ENCODE measurements at regions not wholly inside any gene's neighbourhood (a gene's known extent, or its start where the extent isn't known, plus 50 kb on each side); places are given as distances from the start of the nearest gene placed in this dataset.

DNA sequence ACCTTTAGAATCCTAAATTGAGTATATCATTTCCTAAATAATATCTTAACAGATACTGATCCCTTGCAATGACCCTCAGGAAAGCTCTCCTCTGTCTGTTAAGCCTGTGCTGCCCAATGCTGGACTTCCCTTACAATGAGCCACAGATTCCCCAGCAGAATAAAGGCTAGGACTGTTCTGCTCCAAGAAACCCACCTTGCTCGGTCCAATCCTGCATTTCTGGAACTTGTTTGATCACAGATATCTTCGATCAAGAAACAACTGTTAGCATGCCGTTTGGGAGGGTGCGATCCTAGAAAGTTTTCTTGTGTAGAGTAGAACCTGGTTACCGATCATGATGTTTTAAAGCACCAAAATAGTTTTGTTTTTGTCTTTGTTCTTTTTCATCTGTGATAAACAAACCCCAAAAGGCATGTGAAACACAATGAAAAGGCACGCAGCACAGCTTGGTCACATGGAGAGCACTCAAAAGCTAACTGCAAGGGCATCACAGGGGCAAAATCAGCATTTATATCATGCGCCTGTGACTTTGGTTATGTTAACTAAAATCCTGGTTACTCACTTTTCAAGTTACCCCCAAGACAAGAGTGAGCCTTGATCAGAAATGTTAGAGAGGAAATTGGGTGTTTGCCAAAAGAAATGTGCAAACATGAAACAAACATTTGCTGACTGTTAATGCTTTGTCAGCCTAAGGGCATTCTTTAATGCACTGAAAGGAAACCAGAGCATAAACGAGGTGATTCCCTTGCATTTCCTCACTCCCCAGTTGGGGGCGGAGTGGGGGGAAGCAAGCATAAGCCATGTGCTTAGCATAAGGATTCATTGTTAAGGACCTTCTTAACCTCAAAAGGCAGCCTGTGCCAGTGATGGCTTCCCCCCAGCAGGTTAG, 61.9 kb upstream of the ADAMTS16 start:
- no peaks in the 10 kb centered on the region for H3K27me3 ChIP-seq (ENCODE audit: control insufficient read depth, insufficient read depth, low read length, poor library complexity, severe bottlenecking)
- H3K27ac Mint-ChIP-seq, result no peak overlapping the region
- no peak overlapping the region for H3K4me3 Mint-ChIP-seq
- no peaks in the 10 kb centered on the region for H3K27me3 Mint-ChIP-seq (ENCODE audit: insufficient read depth)
- H3K4me1 ChIP-seq (ENCODE audit: control insufficient read depth, insufficient read depth, low read length), result no peaks in the 10 kb centered on the region
- no peak overlapping the region for H3K27ac ChIP-seq (ENCODE audit: low read depth, low read length)
- no peaks in the 10 kb centered on the region for H3K9me3 ChIP-seq (ENCODE audit: control insufficient read depth, low read length)
- H3K9me3 Mint-ChIP-seq, result peaks cover 3% of the 10 kb centered on the region
- DNase-seq, result peak; percentile 78
- WGBS, 2 experiments (ENCODE audit: insufficient coverage in 1 of 2, insufficient read length in 1 of 2), result 54 to 70% methylated on average over 6 to 9 of the region's 9 CpGs
- H3K9ac ChIP-seq (ENCODE audit: extremely low read depth, low read length, poor library complexity, severe bottlenecking), result no peak overlapping the region
- H3K4me1 Mint-ChIP-seq, result peaks cover 3% of the 10 kb centered on the region
- no peaks in the 10 kb centered on the region for H3K36me3 ChIP-seq (ENCODE audit: control insufficient read depth, insufficient read depth, low read length)
- no peak overlapping the region for H3K4me3 ChIP-seq (ENCODE audit: low read length)
- H3K36me3 Mint-ChIP-seq (ENCODE audit: low read depth), result no peaks in the 10 kb centered on the region
- TF ChIP-seq, protein P1, sequence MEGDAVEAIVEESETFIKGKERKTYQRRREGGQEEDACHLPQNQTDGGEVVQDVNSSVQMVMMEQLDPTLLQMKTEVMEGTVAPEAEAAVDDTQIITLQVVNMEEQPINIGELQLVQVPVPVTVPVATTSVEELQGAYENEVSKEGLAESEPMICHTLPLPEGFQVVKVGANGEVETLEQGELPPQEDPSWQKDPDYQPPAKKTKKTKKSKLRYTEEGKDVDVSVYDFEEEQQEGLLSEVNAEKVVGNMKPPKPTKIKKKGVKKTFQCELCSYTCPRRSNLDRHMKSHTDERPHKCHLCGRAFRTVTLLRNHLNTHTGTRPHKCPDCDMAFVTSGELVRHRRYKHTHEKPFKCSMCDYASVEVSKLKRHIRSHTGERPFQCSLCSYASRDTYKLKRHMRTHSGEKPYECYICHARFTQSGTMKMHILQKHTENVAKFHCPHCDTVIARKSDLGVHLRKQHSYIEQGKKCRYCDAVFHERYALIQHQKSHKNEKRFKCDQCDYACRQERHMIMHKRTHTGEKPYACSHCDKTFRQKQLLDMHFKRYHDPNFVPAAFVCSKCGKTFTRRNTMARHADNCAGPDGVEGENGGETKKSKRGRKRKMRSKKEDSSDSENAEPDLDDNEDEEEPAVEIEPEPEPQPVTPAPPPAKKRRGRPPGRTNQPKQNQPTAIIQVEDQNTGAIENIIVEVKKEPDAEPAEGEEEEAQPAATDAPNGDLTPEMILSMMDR (conservative IDR thresholded peaks at IDR 0.05), result peak; percentile 45

DNA sequence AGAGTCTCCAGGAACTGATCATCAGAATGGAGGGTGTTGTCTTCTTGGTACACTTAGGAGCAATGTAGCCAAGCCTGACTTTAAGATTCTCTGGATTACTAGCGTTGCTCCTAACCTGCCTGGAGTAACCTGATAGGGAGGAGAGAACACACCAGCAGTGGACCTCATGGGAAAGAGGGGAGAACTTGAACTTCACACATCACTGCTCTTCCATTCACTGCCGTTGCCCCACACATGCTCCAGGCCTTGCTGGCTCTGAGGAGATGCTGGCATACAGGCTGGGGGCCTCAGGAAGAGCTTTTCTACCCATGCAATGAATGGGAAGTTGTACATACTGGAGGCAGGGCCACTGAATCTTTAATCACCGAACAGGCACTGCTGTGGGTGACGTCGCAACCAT, 60.3 kb upstream of the ADAMTS16 start:
- Mint-ChIP-seq H3K9me3 (peaks cover 4% of the 10 kb centered on the region), H3K36me3 (ENCODE audit: low read depth) (no peaks in the 10 kb centered on the region), H3K27ac (no peak overlapping the region), H3K4me3 (no peak overlapping the region), H3K4me1 (peaks cover 3% of the 10 kb centered on the region), H3K27me3 (ENCODE audit: insufficient read depth) (peaks cover 2% of the 10 kb centered on the region)
- H3K4me3 ChIP-seq (ENCODE audit: low read length), result no peak overlapping the region
- H3K27me3 ChIP-seq (ENCODE audit: control insufficient read depth, insufficient read depth, low read length, poor library complexity, severe bottlenecking), result no peaks in the 10 kb centered on the region
- TF ChIP-seq, protein P1 (conservative IDR thresholded peaks at IDR 0.05), result no peak
- H3K36me3 ChIP-seq (ENCODE audit: control insufficient read depth, insufficient read depth, low read length), result no peaks in the 10 kb centered on the region
- H3K9ac ChIP-seq (ENCODE audit: extremely low read depth, low read length, poor library complexity, severe bottlenecking), result no peak overlapping the region
- no peaks in the 10 kb centered on the region for H3K4me1 ChIP-seq (ENCODE audit: control insufficient read depth, insufficient read depth, low read length)
- no peaks in the 10 kb centered on the region for H3K9me3 ChIP-seq (ENCODE audit: control insufficient read depth, low read length)
- DNase-seq, result no peak
- WGBS, 2 experiments (ENCODE audit: insufficient coverage in 1 of 2, insufficient read length in 1 of 2), result 91 to 96% methylated on average over 3 to 5 of the region's 5 CpGs
- no peak overlapping the region for H3K27ac ChIP-seq (ENCODE audit: low read depth, low read length)

DNA sequence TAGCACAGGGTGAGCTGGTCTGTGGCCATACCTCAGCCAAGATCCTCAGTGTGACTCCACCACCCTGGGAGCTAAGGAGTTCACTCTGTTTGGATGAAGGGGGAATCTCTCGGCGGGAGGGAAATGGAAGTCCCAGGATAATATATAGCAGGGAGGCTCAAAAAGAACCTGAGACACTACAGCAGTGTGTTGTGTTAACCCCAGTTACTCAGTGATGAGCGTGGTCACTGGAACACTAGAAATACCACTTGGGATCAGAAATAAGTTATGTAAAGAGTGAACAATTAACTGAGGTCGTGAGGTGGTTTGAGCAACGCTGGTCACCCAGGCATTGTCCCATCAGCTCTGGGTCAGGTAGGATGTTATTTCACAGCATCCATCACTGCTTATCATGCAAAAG, 59.3 kb upstream of the ADAMTS16 start:
- TF ChIP-seq, protein P1 (conservative IDR thresholded peaks at IDR 0.05), result no peak
- Mint-ChIP-seq H3K4me1 (peaks cover 3% of the 10 kb centered on the region), H3K27me3 (ENCODE audit: insufficient read depth) (peaks cover 2% of the 10 kb centered on the region), H3K27ac (no peak overlapping the region), H3K36me3 (ENCODE audit: low read depth) (no peaks in the 10 kb centered on the region), H3K4me3 (no peak overlapping the region), H3K9me3 (peaks cover 4% of the 10 kb centered on the region)
- Histone ChIP-seq H3K4me1 (ENCODE audit: control insufficient read depth, insufficient read depth, low read length) (no peaks in the 10 kb centered on the region), H3K9me3 (ENCODE audit: control insufficient read depth, low read length) (no peaks in the 10 kb centered on the region), H3K36me3 (ENCODE audit: control insufficient read depth, insufficient read depth, low read length) (no peaks in the 10 kb centered on the region), H3K27me3 (ENCODE audit: control insufficient read depth, insufficient read depth, low read length, poor library complexity, severe bottlenecking) (no peaks in the 10 kb centered on the region), H3K27ac (ENCODE audit: low read depth, low read length) (no peak overlapping the region), H3K4me3 (ENCODE audit: low read length) (no peak overlapping the region), H3K9ac (ENCODE audit: extremely low read depth, low read length, poor library complexity, severe bottlenecking) (no peak overlapping the region)
- WGBS, 2 experiments (ENCODE audit: insufficient coverage in 1 of 2, insufficient read length in 1 of 2), result 94 to 95% methylated on average over 3 to 5 of the region's 5 CpGs
- no peak for DNase-seq

Measured in endodermal cell (in vitro differentiated cells).